Panc1 (cell line): ENCODE measurements at regions not wholly inside any gene's neighbourhood (a gene's known extent, or its start where the extent isn't known, plus 50 kb on each side); places are given as distances from the start of the nearest gene placed in this dataset.
"Not testable (repeated sequence)": the region's sequence is repeated elsewhere in the genome, so short reads cannot be mapped to it uniquely, and the experiment has no call there.

Source experiments
- ATAC-seq: fragments of 200-7000 bp; cut with Tn5 transposase; 2 replicates; pipeline ENCODE4 v1.9.1; 2020; ENCODE audit warnings: mild to moderate bottlenecking, moderate library complexity
- BruUV-seq: library from RNA; stranded (reverse); fragments of 400-500 nt; replicated peaks from 2 replicates; lab custom pipeline; 2021; lab: Mats Ljungman, UMichigan
- CTCF ChIA-PET: fragments of 300-600 bp; sonication (Branson Sonifier 250); formaldehyde crosslinking; loops from one replicate; lab custom pipeline; 2022; ENCODE audit warnings: antibody characterized with exemption; lab: Charles Lee
- POLR2A ChIA-PET: fragments of 300-600 bp; sonication (Branson Sonifier 250); formaldehyde crosslinking; loops from one replicate; lab custom pipeline; 2022; ENCODE audit warnings: antibody characterized with exemption; lab: Charles Lee
- DNase-seq: peaks from one replicate; pipeline ENCODE4 v3.0.0-alpha.2; 2010; ENCODE audit warnings: low read depth, low spot score
- H3K27ac ChIP-seq: 2 replicates; pipeline ENCODE4 v1.5.1; 2011; ENCODE audit warnings: mild to moderate bottlenecking, low read length, inconsistent platforms
- H3K27me3 ChIP-seq: fragments of 200-500 bp; sonication (Bioruptor generic); 2 replicates; pipeline ENCODE4 v1.6.0; 2014; ENCODE audit warnings: low read length, inconsistent platforms; ENCODE audit not compliant: control insufficient read depth, insufficient read depth
- H3K36me3 ChIP-seq: fragments of 200-500 bp; sonication (Bioruptor generic); 2 replicates; pipeline ENCODE4 v1.5.1; 2014; ENCODE audit warnings: inconsistent platforms, mild to moderate bottlenecking, low read length, moderate library complexity; ENCODE audit not compliant: control insufficient read depth, insufficient read depth
- H3K4me1 ChIP-seq: 2 replicates; pipeline ENCODE4 v1.5.1; 2011; ENCODE audit warnings: inconsistent platforms, mild to moderate bottlenecking, low read length, moderate library complexity; ENCODE audit not compliant: control insufficient read depth, insufficient read depth
- H3K4me3 ChIP-seq, 2 experiments: 2 replicates each; pipeline ENCODE4 v1.5.1; 2011 to 2012; ENCODE audit warnings: low read depth in 2 of 2, low read length in 2 of 2, mild to moderate bottlenecking in 2 of 2, inconsistent platforms in 1 of 2, moderate library complexity in 1 of 2
- H3K9me3 ChIP-seq: fragments of 200-500 bp; sonication (Bioruptor generic); 2 replicates; pipeline ENCODE4 v1.5.1; 2014; ENCODE audit warnings: low read depth, mild to moderate bottlenecking, inconsistent platforms, low read length, moderate library complexity; ENCODE audit not compliant: control insufficient read depth, insufficient read depth
- CTCF ChIP-seq: fragments of 450-650 bp; IDR thresholded peaks from 2 replicates; pipeline ENCODE4 v1.5.1; 2017; ENCODE audit warnings: mild to moderate bottlenecking
- POLR2AphosphoS5 ChIP-seq: IDR thresholded peaks from 2 replicates; pipeline ENCODE4 v1.6.1; 2012; ENCODE audit warnings: mild to moderate bottlenecking, low read depth, low read length, moderate library complexity
- REST ChIP-seq, 2 experiments: IDR thresholded peaks; 2 replicates each; pipeline ENCODE4 v1.6.1; 2011 to 2012; ENCODE audit warnings: low read depth in 2 of 2, control low read depth in 1 of 2, low read length in 1 of 2, mild to moderate bottlenecking in 1 of 2, moderate library complexity in 1 of 2; ENCODE audit not compliant: insufficient read depth in 1 of 2
- SIN3A ChIP-seq: IDR thresholded peaks from 2 replicates; pipeline ENCODE4 v1.6.1; 2012; ENCODE audit warnings: low read depth, mild to moderate bottlenecking, low read length, moderate library complexity, borderline replicate concordance; ENCODE audit not compliant: insufficient read depth
- TCF7L2 ChIP-seq: IDR thresholded peaks from 2 replicates; pipeline ENCODE4 v1.6.1; 2011; ENCODE audit warnings: mild to moderate bottlenecking, low read depth, low read length, inconsistent platforms
- in situ Hi-C: cut with HindIII; loops from 2 replicates; pipeline ENCODE4 v1.10.0; 2016; ENCODE audit warnings: low sequenced_read_pairs, low pct_unique_long_range_greater_than_20kb
- intact Hi-C: fragments of 100-400 bp; cut with micrococcal nuclease; formaldehyde crosslinking; loops from one replicate; pipeline ENCODE4 v1.10.0; 2022; ENCODE audit not compliant: unreplicated experiment

DNA sequence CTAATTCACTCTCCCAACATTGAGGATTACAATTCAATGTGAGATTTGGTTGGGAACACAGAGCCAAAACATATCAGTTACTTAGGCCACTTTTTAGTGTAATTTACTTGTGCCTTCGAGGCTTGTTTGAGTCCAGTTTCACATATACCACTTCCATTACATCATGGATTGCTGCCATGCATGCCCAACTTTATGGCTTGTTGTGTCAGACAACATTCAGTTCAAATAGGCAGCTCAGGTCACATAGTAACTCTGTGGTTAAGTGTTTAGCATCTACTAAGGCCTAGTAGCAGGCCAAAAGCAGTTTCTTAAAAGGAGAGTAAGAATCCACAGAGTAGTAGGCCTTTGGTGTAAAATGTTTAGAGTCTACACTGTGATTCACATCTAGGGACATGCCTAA is 164.3 kb upstream of the GMNC start:
- no peak for ATAC-seq
- H3K27ac ChIP-seq: no peak overlapping the region
- no peak overlapping the region for H3K4me3 ChIP-seq
- H3K4me1 ChIP-seq: no peaks in the 10 kb centered on the region
- no peak for TF ChIP-seq POLR2AphosphoS5
- no peaks in the 10 kb centered on the region for H3K36me3 ChIP-seq
- DNase-seq: no peak
- intact Hi-C loops (no loop called here), in situ Hi-C loops (no loop called here)
- ChIA-PET POLR2A (no interaction called here), CTCF (no interaction called here)
- H3K9me3 ChIP-seq: no peaks in the 10 kb centered on the region
- H3K27me3 ChIP-seq: no peaks in the 10 kb centered on the region
- BruUV-seq: no TSS peak

- H3K27me3 ChIP-seq: no peaks in the 10 kb centered on the region
- no TSS peak for BruUV-seq
- no peaks in the 10 kb centered on the region for H3K4me1 ChIP-seq
- H3K9me3 ChIP-seq: no peaks in the 10 kb centered on the region
- CTCF ChIA-PET: interaction anchor here (0.7 kb wide), 1 partner anchor 222 kb away, joined by 5 read pairs; no protein-coding TSS in a partner anchor
- in situ Hi-C loops (no loop called here), intact Hi-C loops (no loop called here)
- no peaks in the 10 kb centered on the region for H3K36me3 ChIP-seq
- TF ChIP-seq SIN3A (no peak), POLR2AphosphoS5 (no peak), CTCF (no peak)
- H3K4me3 ChIP-seq: no peak overlapping the region
- POLR2A ChIA-PET: no interaction called here
- no peak overlapping the region for H3K27ac ChIP-seq
- DNase-seq (no peak), ATAC-seq (no peak)
Measured at GRCh38 chr3:191020730-191021396, 158.4 kb upstream of the GMNC start.

DNA sequence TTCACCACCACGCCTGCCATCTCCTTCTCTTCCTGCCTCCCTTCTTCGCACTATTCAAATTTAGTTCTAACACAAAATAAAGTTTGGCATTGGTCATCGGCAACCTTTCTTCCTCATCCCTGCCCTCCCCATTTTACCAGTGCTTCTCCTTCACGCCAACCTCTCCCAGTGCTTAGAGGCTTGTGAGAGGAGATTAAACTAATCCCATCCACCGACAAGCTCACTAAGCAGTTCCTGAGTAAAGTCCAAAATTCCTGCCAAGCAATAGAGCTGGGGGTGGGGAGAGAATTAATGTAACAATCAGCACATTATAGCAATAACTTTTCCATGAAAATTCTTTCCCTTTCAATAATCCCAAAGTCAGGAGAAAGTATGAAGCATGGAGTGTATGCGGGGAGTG is 157.4 kb upstream of the GMNC start:
- no TSS peak for BruUV-seq
- Histone ChIP-seq H3K27me3 (no peaks in the 10 kb centered on the region), H3K27ac (no peak overlapping the region), H3K36me3 (no peaks in the 10 kb centered on the region), H3K4me1 (no peaks in the 10 kb centered on the region), H3K9me3 (no peaks in the 10 kb centered on the region), H3K4me3 (no peak overlapping the region)
- in situ Hi-C loops (no loop called here), intact Hi-C loops (no loop called here)
- ChIA-PET POLR2A (no interaction called here), CTCF (no interaction called here)
- DNase-seq: no peak
- ATAC-seq: no peak
- TF ChIP-seq REST (IDR thresholded peaks at IDR 0.05; ENCODE audit: insufficient read depth in 1 of 2, low read depth in 2 of 2, low read length in 1 of 2): no peak
- TF ChIP-seq POLR2AphosphoS5: no peak
- no peak for TF ChIP-seq CTCF
- no peak for TF ChIP-seq SIN3A
- no peak for TF ChIP-seq TCF7L2

DNA sequence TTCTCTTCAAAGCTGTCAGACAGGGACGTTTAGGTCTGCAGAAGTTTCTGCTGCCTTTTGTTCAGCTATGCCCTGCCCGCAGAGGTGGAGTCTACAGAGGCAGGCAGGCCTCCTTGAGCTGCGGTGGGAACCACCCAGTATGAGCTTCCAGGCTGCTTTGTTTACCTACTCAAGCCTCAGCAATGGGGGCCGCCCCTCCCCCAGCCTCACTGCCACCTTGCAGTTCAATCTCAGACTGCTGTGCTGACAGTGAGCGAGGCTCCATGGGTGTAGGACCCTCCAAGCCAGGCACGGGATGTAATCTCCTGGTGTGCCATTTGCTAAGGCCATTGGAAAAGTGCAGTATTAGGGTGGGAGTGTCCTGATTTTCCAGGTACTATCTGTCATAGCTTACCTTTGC is 153.5 kb upstream of the GMNC start:
- H3K9me3 ChIP-seq, CTCF ChIA-PET, H3K27ac ChIP-seq, BruUV-seq, H3K4me3 ChIP-seq, ATAC-seq, H3K36me3 ChIP-seq, intact Hi-C loops, in situ Hi-C loops, DNase-seq, POLR2A ChIA-PET, H3K27me3 ChIP-seq, H3K4me1 ChIP-seq: not testable (repeated sequence)
